ENCODE measurements at regions not wholly inside any gene's neighbourhood (a gene's known extent, or its start where the extent isn't known, plus 50 kb on each side); places are given as distances from the start of the nearest gene placed in this dataset.

DNA sequence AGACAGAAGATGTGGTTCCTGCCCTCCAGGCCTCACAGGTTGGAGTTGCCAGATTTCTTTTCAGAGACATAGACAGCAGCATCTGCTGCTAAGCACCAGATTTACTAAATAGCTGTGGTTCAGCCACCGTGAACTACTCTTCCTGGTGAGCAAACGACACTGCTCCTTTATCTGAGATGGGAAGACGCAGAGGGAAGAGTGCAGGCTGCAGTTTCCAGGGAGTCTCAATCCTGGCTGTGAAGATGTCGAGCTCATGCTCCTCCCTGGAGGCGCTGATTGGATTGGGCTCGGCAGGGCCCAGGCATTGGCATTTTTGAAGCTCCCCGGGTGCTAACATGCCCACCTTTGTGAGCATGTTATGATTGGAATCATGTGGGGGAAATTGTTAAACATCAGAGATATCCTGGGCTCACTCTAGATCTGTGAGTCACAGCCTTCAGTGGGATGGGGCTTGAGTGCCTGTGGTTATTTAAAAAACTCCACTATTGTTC is 314.8 kb downstream of the TSN start:
- TF ChIP-seq EZH2phosphoT487 (IDR thresholded peaks at IDR 0.05; ENCODE audit: insufficient read depth, low read depth) (no peak), EZH2 (IDR thresholded peaks at IDR 0.05; ENCODE audit: insufficient read depth, poor library complexity, severe bottlenecking) (no peak)
